Skin of body (tissue), 1 donor: ENCODE measurements at regions not wholly inside any gene's neighbourhood (a gene's known extent, or its start where the extent isn't known, plus 50 kb on each side); places are given as distances from the start of the nearest gene placed in this dataset.

Source experiments
- DNase-seq: peaks from one replicate; lab custom pipeline; 2025; lab: John Stamatoyannopoulos, UW

DNA sequence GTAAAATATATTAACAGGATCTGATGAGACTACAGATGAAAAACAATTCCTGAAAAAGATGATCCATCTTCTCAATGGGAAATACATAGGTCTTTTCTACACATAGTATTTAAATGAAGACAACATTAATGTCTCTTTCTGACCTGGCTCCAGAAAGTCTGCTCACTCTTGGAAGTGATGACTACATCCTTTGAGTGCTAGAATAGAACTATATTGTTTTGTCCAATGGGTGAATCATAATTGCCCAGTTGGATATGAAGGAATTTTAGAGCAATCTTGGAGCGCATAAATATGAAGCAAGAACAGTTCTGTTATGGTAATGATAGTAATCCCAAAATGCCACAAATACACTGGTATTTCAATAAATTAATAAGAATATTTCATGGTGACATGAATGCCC is 322.1 kb downstream of the DEPDC1B start:
- no peak for DNase-seq

DNA sequence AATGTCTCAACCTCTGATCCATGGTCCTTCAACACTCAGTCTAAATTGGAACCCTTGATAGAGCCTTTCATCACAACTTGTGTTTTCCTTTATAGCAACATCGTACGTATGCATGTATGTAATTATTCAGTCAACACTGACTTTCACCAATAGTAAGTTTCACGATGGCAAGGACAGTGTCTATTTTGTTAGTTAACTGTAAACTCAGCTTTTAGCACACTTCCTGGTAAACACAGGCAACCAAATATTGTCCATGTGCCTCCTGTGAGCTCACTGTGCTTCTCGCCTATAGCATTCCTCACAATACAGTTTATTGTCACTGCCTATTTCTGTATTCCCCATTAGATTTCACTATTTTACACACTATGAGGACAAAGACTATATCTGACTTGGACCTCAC is 323.1 kb downstream of the DEPDC1B start:
- no peak for DNase-seq

DNA sequence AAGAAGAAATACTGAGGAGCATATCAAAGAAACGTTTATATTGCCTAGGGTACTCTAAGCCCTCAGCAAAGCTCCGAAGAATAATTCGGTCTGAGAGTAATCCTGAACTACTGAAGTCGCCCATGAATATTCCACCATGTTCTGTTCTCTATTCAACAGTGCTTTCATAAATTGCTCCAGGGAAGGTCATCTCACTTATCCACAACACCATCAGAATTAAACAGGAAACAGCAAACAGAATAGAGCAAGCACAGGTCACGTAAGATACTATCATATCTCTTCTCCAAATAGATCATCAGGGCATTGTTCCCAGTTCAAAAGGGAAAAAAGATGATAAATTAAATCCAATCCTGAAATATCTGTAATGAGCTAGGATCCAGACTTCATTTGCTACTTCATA is 325.6 kb downstream of the DEPDC1B start:
- no peak for DNase-seq

DNA sequence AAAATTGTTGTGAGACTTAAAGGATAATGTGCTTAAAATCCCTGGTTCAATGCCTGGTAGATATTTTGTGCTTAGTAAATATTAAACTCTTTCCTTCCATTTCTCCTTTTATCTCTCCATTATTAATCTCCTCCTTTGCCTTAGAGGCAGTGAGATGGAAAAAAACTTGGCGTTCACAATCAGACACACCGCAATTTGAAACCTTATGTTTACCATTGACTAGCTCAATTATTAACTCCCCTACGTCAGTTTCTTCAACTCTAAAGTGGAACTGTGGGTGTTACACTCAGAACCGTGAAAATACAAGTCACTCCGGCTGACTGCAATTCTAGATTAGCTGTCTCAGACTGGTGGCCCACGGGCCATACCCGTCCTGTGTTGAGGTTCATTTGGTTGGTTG is 327.2 kb downstream of the DEPDC1B start:
- DNase-seq = no peak

DNA sequence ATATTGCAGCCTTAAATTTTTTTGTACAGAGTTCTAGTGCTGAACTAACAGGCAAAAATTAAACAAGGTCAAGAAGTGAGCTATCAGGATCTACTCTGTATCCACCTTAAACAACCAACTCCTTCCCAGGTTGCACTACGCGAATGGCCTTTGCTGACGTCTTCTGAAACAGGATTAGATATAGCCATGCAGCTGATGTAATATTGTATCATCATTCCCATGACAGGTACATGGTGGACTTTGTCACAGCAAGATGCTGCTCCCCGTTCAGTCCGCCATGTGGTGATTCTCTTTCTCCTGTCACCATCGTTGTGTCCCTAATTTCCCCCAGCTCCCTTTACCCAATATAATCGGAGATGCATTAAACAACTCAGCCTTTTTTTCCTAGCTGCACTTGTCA is 328.9 kb downstream of the DEPDC1B start:
- no peak for DNase-seq

DNA sequence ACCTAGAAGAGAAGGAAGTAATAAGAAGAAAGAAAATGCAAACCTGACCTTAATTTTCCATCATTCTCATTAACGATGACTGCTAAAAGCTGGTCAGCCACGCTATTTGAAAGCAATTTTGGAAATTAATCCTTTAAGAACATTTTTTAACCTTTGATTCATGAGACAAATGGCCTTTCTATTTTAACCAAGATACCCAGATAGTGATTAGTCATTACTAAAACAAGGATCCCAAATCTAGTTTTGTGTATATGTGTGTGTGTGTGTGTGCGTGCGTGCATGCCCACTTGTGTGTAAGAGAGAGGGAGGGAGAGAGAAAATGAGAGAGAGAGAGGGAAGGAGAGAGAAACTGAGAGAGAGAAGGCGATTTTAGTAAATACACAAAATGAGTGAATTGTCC is 329.5 kb downstream of the DEPDC1B start:
- DNase-seq = no peak

DNA sequence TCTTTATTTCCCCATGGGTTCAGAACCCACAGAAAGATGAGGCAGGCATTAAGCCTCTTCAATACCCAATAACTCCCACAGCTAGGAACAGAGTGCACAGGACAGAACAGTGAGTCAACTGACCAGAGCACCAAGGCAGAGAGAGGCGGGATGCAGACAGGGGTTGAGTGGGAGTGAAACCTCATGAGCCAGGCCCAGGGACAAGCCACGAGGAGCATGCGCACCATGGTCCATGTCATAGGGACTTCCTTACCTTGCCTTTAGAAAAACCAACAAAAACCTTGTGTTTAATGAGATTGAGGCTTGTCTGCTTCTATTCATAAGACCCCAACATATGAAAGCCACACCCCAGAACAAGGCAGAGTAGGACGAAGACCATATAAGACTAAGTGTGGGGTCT is 330.6 kb downstream of the DEPDC1B start:
- DNase-seq = no peak

DNA sequence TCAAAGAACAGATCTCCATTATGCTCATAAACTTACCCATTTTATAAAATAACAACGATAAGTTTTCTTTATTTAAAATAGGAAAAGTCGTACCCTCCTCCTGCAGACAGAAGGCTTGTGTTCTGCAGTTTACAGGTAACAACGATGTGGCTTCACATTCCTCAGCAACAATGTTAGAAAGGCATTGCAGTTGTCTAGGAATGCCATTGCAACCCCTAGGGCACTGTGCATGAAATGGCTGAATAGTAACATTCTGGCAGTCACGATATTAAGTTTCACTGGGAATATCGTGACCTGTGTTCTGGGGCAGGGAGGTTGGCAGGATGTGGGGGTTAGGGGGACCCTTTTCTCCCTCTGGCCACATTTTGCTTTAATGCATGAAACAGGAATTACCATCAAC is 331.9 kb downstream of the DEPDC1B start:
- no peak for DNase-seq

DNA sequence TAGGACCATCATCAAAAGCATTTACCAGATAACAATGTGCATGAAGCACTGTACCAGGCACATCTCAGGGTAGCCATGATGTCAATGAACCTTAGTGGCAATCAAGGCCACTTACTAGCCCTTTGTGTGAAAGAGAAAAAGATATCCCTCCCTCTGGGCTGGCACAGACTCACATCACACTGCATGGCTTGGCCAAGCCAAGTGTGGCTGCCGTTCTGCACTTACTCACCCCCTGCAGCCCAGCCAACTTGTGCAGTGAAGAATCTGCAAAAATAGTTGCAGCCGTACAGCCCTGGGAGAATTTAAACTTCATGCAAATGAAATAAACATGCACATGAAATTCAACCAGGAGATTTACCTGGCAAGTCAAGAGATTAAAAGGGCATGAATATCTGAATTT is 333.5 kb downstream of the DEPDC1B start:
- no peak for DNase-seq

DNA sequence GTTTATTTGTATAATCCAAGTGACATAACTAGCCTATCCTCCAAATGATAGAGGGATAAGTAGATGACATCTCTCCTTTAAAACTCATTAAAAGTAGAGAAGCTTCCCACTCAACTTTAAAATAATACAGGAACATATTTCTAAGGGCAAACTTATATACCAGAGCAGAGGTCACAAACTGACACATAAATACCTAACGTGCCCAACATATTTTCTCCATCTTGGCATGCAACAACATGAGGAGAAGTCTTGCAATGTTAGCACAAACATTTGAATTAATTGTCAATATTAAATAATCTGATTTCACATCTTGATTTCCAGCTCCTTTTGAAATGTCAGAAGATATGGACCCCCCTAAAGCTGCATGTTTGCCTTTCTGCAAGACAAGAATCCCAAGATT is 335.0 kb downstream of the DEPDC1B start:
- no peak for DNase-seq

DNA sequence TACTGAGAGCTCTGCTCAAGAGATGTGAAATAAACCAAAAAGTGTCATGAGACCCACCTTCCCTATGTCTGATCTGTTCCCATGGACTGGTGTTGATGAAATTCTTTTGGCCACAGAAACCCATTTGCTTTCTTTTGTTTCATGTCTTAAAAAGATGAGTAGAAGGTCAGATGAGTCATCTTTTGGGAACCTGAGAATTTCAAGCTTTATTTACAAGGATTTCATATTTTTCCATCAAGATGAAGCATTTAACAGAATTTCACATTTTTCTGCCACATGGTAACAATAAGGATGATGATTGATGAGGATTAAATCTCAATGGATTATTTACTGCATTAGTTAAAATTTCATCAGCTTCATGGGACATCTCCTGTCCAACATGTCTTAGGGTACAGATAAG is 337.8 kb downstream of the DEPDC1B start:
- no peak for DNase-seq

DNA sequence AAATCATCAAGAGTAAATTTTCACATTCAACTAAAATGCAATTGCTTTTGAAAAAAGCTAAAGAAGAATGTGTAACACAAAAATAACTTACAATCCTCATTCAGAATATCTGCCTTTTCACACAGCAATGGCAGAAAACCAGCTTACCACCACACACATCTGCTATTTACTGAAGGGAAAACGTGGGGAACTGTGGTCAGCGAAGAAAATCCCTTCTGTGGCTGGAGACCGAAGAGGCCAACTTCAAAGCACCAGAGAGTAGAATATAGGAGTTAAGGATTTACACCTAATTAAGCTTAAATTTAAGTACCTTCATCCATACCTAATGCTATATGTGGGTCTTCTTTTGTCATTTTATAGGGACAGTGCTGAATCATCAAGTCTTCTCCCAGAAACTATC is 339.6 kb downstream of the DEPDC1B start:
- DNase-seq = no peak

DNA sequence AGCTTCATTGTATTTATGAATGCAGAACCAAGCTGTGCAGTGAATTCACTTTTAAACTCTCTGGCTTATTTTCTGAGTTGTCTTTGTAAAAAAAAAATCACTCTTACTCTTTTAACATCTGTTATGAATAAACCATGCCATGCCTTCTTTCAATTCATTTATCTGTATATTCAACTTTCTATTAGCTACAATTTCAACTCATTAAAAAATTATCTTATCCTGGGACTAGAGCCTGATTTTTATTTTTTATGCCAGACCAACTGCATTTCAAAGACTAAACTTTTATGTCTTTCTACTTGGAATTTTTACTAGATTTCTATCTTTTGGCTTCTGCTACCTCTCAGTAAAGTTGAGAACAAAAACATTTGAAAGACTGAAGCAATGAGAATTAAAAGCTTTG is 342.7 kb downstream of the DEPDC1B start:
- no peak for DNase-seq

DNA sequence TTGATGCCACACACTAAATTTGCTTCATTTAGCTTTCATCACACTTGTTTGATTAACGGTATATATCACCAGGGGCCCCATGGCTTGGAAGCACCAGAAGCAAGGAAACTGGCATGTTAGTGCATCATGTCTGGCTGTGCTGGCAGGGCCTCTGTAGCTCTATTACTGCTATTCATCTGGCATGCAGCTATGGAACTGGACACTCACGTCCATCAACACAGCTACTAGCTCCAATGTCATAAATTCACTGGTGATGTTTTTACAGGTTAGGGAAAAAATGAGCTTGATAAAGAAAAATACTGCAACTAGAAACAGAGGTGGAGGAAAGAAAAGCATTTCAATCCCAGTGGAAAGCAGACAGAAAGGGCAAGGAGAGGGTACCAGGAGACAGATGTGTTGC is 343.2 kb downstream of the DEPDC1B start:
- DNase-seq = no peak

DNA sequence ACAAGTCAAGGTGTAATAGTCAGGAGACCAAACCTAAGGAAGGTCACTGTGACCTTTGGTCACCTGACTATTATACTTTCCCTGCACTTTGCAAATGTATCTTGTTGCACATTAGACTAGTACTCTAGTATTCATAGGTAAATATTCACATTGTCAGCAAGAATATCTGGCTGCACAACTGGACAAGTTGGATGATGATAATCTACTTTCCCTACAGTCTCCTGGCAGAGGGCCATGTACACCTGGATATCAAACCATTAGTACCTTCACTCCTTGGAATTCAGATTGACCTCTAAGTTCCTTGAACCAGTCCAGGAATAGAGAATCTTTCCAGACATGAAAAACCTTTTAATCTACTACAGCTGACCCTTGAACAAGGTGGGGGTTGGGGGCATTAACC is 344.8 kb downstream of the DEPDC1B start:
- DNase-seq = no peak

DNA sequence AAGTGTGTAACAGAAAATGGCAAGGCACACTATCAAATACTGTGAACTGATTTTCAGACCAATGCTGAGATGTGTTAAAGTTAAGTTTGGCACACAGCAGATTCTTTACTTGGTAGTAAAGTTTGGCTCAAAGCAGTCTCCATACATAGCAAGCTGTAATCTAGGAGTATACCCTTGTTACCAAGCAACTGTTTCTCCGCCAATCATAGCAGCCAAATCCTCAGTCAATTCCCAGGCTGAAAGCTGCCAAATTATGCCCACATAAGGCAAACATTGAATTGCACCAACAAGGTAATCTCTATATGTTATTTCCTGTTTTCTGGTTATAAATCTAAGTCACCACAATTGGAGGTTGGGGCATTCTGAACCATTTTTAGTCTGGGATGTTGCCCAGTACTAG is 345.7 kb downstream of the DEPDC1B start:
- no peak for DNase-seq

DNA sequence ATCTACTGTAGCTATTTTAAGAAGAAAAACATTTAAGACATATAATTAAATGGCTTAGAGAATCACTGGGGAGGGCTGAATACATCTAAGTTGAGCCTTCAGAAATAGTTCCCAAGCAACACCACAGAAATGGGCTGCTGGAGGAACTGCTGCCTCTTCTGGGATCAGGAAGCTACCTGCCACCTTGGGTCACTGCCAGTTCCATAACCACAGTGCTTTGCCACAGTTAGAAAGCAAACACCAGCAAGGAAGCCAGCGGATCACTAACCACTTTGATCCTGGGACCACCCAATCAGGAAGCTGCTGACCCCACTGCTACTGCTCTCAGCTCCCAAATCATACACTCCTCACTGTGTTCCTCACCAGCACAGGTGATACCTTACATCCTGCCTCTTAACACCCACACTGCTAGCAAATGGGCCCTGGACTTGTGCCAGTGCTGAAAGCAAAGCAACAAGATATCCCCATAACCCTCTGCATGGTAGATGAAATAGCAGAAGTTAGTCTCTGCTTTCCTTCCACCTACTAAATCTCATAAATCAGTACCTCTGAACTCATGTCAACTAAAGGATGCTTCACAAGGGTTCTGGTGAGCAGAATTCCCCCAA is 346.9 kb downstream of the DEPDC1B start:
- no peak for DNase-seq

DNA sequence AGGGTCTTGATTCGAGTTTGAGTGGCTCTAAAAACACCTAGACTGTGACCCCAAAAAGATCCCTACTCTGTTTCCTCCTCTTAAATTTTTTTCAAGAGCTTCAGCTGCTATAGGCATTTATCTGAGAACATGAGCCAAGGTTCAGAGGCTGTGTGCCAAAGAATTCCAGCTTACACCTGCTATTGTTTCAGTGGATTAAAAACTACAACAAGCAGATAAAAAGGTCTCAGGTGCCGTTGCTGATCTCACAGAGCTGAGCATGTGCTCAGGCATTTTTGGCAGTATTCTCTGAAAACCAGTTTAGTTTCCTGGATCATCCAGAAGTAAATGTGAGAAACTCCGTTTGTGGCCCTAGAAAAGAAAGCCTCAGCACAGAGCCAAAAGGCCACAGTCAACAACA is 349.2 kb downstream of the DEPDC1B start:
- DNase-seq = no peak

DNA sequence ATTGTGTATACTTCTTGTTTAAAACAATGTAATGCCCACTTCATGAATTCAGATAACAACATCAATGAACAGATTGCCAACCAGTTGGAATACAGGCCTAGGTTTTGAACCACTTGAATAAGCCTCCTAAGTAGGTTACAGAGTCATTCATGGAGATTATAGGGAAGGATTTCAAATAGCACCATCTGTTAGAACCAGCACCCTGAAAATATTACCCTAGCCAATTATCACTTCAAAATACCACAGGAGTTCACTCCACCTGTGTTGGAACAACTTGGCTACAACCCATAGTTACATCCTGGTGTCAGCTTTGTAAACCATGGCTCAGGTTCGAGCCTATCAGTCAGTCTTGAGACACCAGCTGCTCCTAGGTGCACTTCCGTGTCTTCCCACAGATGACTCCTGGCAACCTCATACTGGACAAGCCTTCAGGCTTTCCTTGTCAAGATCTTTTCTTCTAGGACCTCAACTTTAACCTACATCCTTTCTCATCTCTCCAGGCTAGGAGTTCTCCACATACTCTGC is 350.0 kb downstream of the DEPDC1B start:
- no peak for DNase-seq

DNA sequence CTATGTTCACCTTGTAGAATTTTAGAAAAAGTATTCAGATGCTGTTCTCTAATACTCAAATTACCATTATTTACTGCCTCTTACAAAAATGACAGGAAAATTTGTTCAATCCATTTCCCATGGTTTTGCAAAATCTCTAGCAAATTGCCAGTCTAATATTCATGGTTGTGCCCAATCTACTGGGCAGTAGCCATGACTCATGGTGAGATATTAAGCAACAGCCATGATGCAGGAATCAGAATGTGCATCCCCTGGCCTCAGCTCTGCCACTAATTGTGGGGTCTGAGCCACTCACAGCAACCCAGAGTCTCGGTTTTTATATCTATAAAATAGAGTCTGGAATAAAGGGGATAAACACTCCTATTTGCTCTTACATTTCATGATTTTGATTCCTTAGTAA is 353.6 kb downstream of the DEPDC1B start:
- DNase-seq = no peak

DNA sequence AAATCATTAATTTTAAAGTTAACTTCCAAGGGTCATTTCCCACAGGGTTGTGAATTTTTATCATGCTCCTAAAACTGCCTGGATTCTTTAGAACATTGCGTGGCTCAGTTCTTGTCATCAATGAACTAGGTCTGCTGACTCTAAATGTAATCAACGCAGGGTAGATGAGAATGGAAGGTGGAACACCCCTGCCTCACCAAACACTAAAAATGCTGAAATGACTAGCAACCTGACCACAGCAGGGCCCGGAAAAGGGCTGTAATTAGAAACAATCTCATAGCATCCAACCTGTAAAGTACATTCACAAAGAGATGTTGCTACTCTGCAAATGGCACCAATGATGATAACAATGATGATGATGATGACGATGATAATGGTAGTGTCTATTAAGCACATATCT is 356.9 kb downstream of the DEPDC1B start:
- no peak for DNase-seq

DNA sequence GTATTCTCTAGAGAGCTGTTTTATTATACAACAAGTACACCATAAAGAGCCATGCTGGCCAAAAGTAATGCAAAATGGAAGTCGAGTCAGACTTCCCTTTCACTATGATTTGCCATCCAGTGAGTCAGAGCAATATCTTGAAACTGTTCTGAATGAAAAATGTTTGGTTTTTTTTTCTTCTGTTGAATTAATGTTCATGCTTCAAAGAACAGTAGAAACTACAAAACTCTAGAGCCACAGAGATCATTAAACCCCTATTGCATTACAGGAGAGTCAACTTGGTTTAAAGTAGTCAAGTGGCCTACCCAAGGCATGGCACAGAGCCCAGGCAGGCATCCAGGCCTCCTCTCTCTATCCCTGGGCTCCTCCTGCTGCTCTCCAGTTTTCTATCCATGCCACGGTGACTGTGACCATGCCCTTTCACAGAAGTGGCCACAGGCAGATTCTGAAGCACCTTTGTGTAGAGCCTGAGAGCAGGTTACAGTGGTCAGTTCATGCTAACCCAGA is 358.9 kb downstream of the DEPDC1B start:
- no peak for DNase-seq

DNA sequence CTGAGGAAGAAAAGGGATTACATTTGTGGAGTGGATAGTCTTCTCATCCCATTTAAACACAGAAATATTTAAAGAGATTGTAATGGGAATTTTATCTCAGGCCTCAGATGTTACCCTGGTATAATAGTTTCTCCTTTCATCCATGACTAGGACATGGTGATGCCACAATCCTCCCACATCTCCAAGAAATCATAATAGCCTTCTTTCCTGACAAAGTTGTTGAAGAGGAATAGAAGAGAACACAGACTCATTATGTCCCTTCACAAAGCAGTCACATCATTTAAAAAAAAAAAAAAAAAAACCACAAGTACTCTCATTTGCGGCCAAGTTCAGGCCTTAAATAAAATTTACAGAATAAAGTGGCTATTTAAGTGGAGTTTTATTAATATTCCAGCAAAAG is 359.6 kb downstream of the DEPDC1B start:
- DNase-seq = no peak

DNA sequence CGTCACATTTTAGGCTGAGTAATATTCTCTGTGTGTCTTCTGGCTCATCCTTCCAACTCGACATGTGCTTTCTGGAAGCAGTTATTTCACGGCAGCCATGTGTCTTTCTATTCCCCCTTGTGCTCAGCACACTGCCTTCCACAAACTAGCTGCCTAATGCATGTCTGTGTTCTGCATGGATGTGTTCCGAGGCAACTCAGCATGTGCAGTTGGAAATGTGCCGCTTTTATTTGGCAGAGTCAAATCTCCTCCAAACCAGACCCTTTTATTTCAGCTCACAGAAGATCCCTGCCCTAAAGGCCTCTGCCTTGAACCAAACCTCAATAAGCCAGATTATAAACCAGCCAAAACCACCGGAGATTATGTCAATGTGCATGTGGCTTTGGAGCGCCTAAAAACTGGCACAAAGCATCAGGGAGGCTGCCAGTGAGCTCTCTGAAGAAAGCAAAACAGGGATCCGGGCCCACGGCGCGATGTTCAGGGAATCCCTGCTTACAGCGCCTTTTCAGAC is 360.2 kb downstream of the DEPDC1B start:
- peak; percentile 96 for DNase-seq
